H1 (cell line): ENCODE measurements at regions not wholly inside any gene's neighbourhood (a gene's known extent, or its start where the extent isn't known, plus 50 kb on each side); places are given as distances from the start of the nearest gene placed in this dataset.

ENCODE experiments used
- CTCF ChIA-PET: fragments of 300-600 bp; sonication (Branson Sonifier 250); formaldehyde crosslinking; loops from one replicate; lab custom pipeline; 2021; ENCODE audit not compliant: partially characterized antibody; lab: Charles Lee
- POLR2A ChIA-PET: fragments of 300-600 bp; sonication (Branson Sonifier 250); formaldehyde crosslinking; loops from one replicate; lab custom pipeline; 2021; ENCODE audit warnings: inconsistent platforms; ENCODE audit not compliant: partially characterized antibody; lab: Charles Lee
- DNase-seq, 2 experiments: peaks; one replicate each; pipeline versions ENCODE4 v3.0.0 to v3.0.0-alpha.2; 2010 to 2022; ENCODE audit warnings: low spot score in 2 of 2, low read depth in 1 of 2, mixed read lengths in 1 of 2
- FAIRE-seq: peaks from 2 replicates; lab custom pipeline; 2011; peaks lifted over from hg19 to GRCh38; lab: Jason Lieb, UNC
- H2AFZ ChIP-seq: 2 replicates; pipeline ENCODE4 v1.8.1; 2012; ENCODE audit warnings: low read length, inconsistent platforms
- H2AK5ac ChIP-seq: 2 replicates; pipeline ENCODE4 v1.6.1; 2013; ENCODE audit warnings: low read depth, low read length
- H2BK120ac ChIP-seq: replicated peaks from 2 replicates; pipeline ENCODE3; 2013; ENCODE audit warnings: low read depth, low read length, inconsistent platforms
- H2BK12ac ChIP-seq: 2 replicates; pipeline ENCODE4 v1.6.1; 2013; ENCODE audit warnings: low read depth, low read length
- H2BK15ac ChIP-seq: 2 replicates; pipeline ENCODE4 v1.6.1; 2013; ENCODE audit warnings: low read length
- H2BK20ac ChIP-seq: 2 replicates; pipeline ENCODE4 v1.6.1; 2013; ENCODE audit warnings: low read length
- H2BK5ac ChIP-seq: 2 replicates; pipeline ENCODE4 v1.6.1; 2013; ENCODE audit warnings: low read depth, low read length
- H3K14ac ChIP-seq: 2 replicates; pipeline ENCODE4 v1.6.1; 2013; ENCODE audit warnings: inconsistent platforms; ENCODE audit not compliant: insufficient read length
- H3K18ac ChIP-seq: 2 replicates; pipeline ENCODE4 v1.6.1; 2013; ENCODE audit warnings: low read length; ENCODE audit errors: extremely low read depth
- H3K23ac ChIP-seq: 2 replicates; pipeline ENCODE4 v1.6.1; 2013; ENCODE audit warnings: inconsistent platforms; ENCODE audit not compliant: insufficient read length
- H3K23me2 ChIP-seq: 2 replicates; pipeline ENCODE4 v1.6.1; 2013; ENCODE audit warnings: low read depth, low read length
- H3K27ac ChIP-seq: 2 replicates; pipeline ENCODE4 v1.6.1; 2011; ENCODE audit warnings: low read depth, low read length, inconsistent platforms
- H3K27me3 ChIP-seq, 4 experiments: replicated peaks in 1 of 4; 1 replicate in 1 of 4; 2 replicates in 3 of 4; pipeline versions ENCODE4 v1.6.1 to v1.8.1; 2011 to 2013; ENCODE audit warnings: low read length in 3 of 4, mild to moderate bottlenecking in 3 of 4, inconsistent platforms in 2 of 4, mixed read lengths in 2 of 4, moderate library complexity in 1 of 4; ENCODE audit not compliant: control insufficient read depth in 3 of 4, insufficient read depth in 3 of 4; ENCODE audit errors: extremely low read depth in 1 of 4
- H3K36me3 ChIP-seq, 4 experiments: 2 replicates each; pipeline versions ENCODE4 v1.6.1 to v1.8.1; 2011 to 2013; ENCODE audit warnings: mild to moderate bottlenecking in 4 of 4, low read length in 3 of 4, moderate library complexity in 2 of 4, control low read depth in 1 of 4, inconsistent platforms in 1 of 4; ENCODE audit not compliant: insufficient read depth in 4 of 4, control insufficient read depth in 2 of 4
- H3K4ac ChIP-seq: replicated peaks from 2 replicates; pipeline ENCODE3; 2013; ENCODE audit warnings: low read length, low read depth, mixed read lengths, inconsistent platforms; ENCODE audit not compliant: insufficient read length
- H3K4me1 ChIP-seq, 4 experiments: replicated peaks in 1 of 4; 1 replicate in 1 of 4; 2 replicates in 3 of 4; pipeline versions ENCODE4 v1.6.1 to v1.8.1; 2011 to 2013; ENCODE audit warnings: low read length in 3 of 4, inconsistent platforms in 2 of 4, mixed read lengths in 1 of 4; ENCODE audit not compliant: insufficient read depth in 4 of 4, control insufficient read depth in 3 of 4
- H3K4me2 ChIP-seq, 2 experiments: 2 replicates each; pipeline versions ENCODE4 v1.6.1 to v1.8.1; 2011 to 2013; ENCODE audit warnings: low read depth in 2 of 2, low read length in 2 of 2, control low read depth in 1 of 2, inconsistent platforms in 1 of 2, mild to moderate bottlenecking in 1 of 2; ENCODE audit not compliant: insufficient read depth in 1 of 2
- H3K4me3 ChIP-seq, 4 experiments: fragments of 200-600, 300-600 bp in 1 of 4; sonication (generic), shearing (Covaris generic), sonication (Bioruptor Twin) in 1 of 4; 2 replicates each; pipeline versions ENCODE4 v1.5.1 to v1.8.1; 2011 to 2016; ENCODE audit warnings: low read length in 4 of 4, low read depth in 3 of 4, control low read depth in 2 of 4, inconsistent platforms in 2 of 4, mild to moderate bottlenecking in 2 of 4, mixed read lengths in 1 of 4, moderate library complexity in 1 of 4; ENCODE audit not compliant: insufficient read depth in 2 of 4; ENCODE audit errors: extremely low read depth in 1 of 4
- H3K56ac ChIP-seq: replicated peaks from 2 replicates; pipeline ENCODE3; 2013; ENCODE audit warnings: low read depth, mild to moderate bottlenecking, mixed read lengths, low read length, inconsistent platforms; ENCODE audit not compliant: insufficient read length
- H3K79me1 ChIP-seq: 2 replicates; pipeline ENCODE4 v1.6.1; 2013; ENCODE audit warnings: low read depth, low read length, control low read depth
- H3K79me2 ChIP-seq, 2 experiments: 2 replicates each; pipeline versions ENCODE4 v1.6.1 to v1.8.1; 2012 to 2013; ENCODE audit warnings: low read length in 2 of 2, mild to moderate bottlenecking in 2 of 2, inconsistent platforms in 1 of 2; ENCODE audit not compliant: insufficient read depth in 2 of 2, control insufficient read depth in 1 of 2
- H3K9ac ChIP-seq, 4 experiments: replicated peaks in 1 of 4; 1 replicate in 1 of 4; 2 replicates in 3 of 4; pipeline versions ENCODE4 v1.6.1 to v1.8.1; 2011 to 2013; ENCODE audit warnings: low read depth in 3 of 4, low read length in 3 of 4, control low read depth in 2 of 4, mild to moderate bottlenecking in 2 of 4, moderate library complexity in 2 of 4, inconsistent platforms in 1 of 4; ENCODE audit errors: extremely low read depth in 1 of 4
- H3K9me3 ChIP-seq, 2 experiments: 2 replicates each; pipeline versions ENCODE4 v1.6.1 to v1.8.1; 2012 to 2013; ENCODE audit warnings: mild to moderate bottlenecking in 2 of 2, moderate library complexity in 2 of 2, control low read depth in 1 of 2, inconsistent platforms in 1 of 2, low read depth in 1 of 2, low read length in 1 of 2, mixed read lengths in 1 of 2; ENCODE audit not compliant: insufficient read depth in 2 of 2
- H4K20me1 ChIP-seq, 2 experiments: replicated peaks in 1 of 2; 2 replicates each; pipeline versions ENCODE3 to v1.8.1; 2011 to 2013; ENCODE audit warnings: inconsistent platforms in 2 of 2, low read length in 2 of 2, mild to moderate bottlenecking in 1 of 2; ENCODE audit not compliant: insufficient read depth in 2 of 2, control insufficient read depth in 1 of 2
- H4K5ac ChIP-seq: 2 replicates; pipeline ENCODE4 v1.6.1; 2013; ENCODE audit warnings: low read length, low read depth, mixed read lengths, inconsistent platforms; ENCODE audit not compliant: insufficient read length
- H4K8ac ChIP-seq: 2 replicates; pipeline ENCODE4 v1.8.0; 2013; ENCODE audit warnings: mild to moderate bottlenecking, moderate library complexity, low read length, inconsistent platforms; ENCODE audit not compliant: insufficient read depth; ENCODE audit errors: extremely low read depth
- H4K91ac ChIP-seq: replicated peaks from 2 replicates; pipeline ENCODE3; 2013; ENCODE audit warnings: low read length, mixed read lengths, inconsistent platforms; ENCODE audit not compliant: insufficient read length
- EP300 ChIP-seq, 2 experiments: IDR thresholded peaks; 1 replicate in 1 of 2; 2 replicates in 1 of 2; pipeline ENCODE4 v1.6.1; 2011 to 2012; ENCODE audit warnings: low read depth in 2 of 2, low read length in 2 of 2, mild to moderate bottlenecking in 2 of 2, borderline replicate concordance in 1 of 2, inconsistent platforms in 1 of 2, moderate library complexity in 1 of 2
- HDAC2 ChIP-seq, 2 experiments: fragments of 300-600 bp in 1 of 2; sonication (generic) in 1 of 2; IDR thresholded peaks; 2 replicates each; pipeline ENCODE4 v1.6.1; 2011 to 2012; ENCODE audit warnings: low read depth in 2 of 2, low read length in 2 of 2, mild to moderate bottlenecking in 2 of 2, moderate library complexity in 2 of 2, borderline replicate concordance in 1 of 2, inconsistent platforms in 1 of 2
- JUN ChIP-seq: IDR thresholded peaks from 2 replicates; pipeline ENCODE4 v1.6.1; 2011; ENCODE audit warnings: low read depth, mild to moderate bottlenecking, improper control_type of control experiment, low read length
- RAD21 ChIP-seq, 2 experiments: IDR thresholded peaks in 1 of 2; conservative IDR thresholded peaks in 1 of 2; 2 replicates each; pipeline ENCODE4 v1.6.1; 2011; ENCODE audit warnings: low read depth in 2 of 2, low read length in 2 of 2, improper control_type of control experiment in 1 of 2, inconsistent platforms in 1 of 2, mild to moderate bottlenecking in 1 of 2, moderate library complexity in 1 of 2
- SIN3A ChIP-seq, 2 experiments: IDR thresholded peaks in 1 of 2; conservative IDR thresholded peaks in 1 of 2; 2 replicates each; pipeline ENCODE4 v1.6.1; 2011 to 2012; ENCODE audit warnings: low read length in 2 of 2, improper control_type of control experiment in 1 of 2, low read depth in 1 of 2, mild to moderate bottlenecking in 1 of 2
- WGBS, 2 experiments: shearing (Covaris generic) in 1 of 2; methylation state at CpG; one replicate each; pipeline versions ENCODE4 v1.1.6 to v1.1.7; 2013 to 2015; ENCODE audit warnings: low lambda C conversion rate in 2 of 2, mixed read lengths in 2 of 2, inconsistent platforms in 1 of 2, low coverage in 1 of 2, missing lambda C conversion rate in 1 of 2; ENCODE audit not compliant: insufficient replicate concordance in 2 of 2, insufficient coverage in 1 of 2, insufficient read length in 1 of 2; ENCODE audit errors: extremely low coverage in 1 of 2, missing lambda C conversion rate in 1 of 2; 5-methylcytosine and 5-hydroxymethylcytosine counted together

- H3K4me1 ChIP-seq: no peaks in the 10 kb centered on the region; a peak in 1 of 7 replicates
- H3K4me3 ChIP-seq: no peak overlapping the region
- no peak for TF ChIP-seq EP300 (IDR thresholded peaks at IDR 0.05; ENCODE audit: borderline replicate concordance in 1 of 2, low read depth in 2 of 2, low read length in 2 of 2)
- TF ChIP-seq SIN3A (conservative IDR thresholded peaks at IDR 0.05 in 1 of 2, IDR thresholded peaks at IDR 0.05 in 1 of 2; ENCODE audit: low read depth in 1 of 2, low read length in 2 of 2): no peak
- TF ChIP-seq RAD21 (IDR thresholded peaks at IDR 0.05 in 1 of 2, conservative IDR thresholded peaks at IDR 0.05 in 1 of 2; ENCODE audit: low read depth in 2 of 2, low read length in 2 of 2): no peak
- TF ChIP-seq HDAC2 (IDR thresholded peaks at IDR 0.05; ENCODE audit: borderline replicate concordance in 1 of 2, low read depth in 2 of 2, low read length in 2 of 2): no peak
- TF ChIP-seq JUN: no peak
- FAIRE-seq (no peak), DNase-seq (no peak)
- no peaks in the 10 kb centered on the region for H3K36me3 ChIP-seq
- ChIA-PET CTCF (no interaction called here), POLR2A (no interaction called here)
- no peak overlapping the region for H3K4me2 ChIP-seq
- no peak overlapping the region for H4K5ac ChIP-seq
- H3K4ac ChIP-seq: no peak overlapping the region
- no peaks in the 10 kb centered on the region for H3K9me3 ChIP-seq
- no peaks in the 10 kb centered on the region for H4K20me1 ChIP-seq
- no peak overlapping the region for H2BK20ac ChIP-seq
- no peak overlapping the region for H3K23ac ChIP-seq
- no peak overlapping the region for H2AK5ac ChIP-seq
- no peaks in the 10 kb centered on the region for H3K79me2 ChIP-seq
- H4K8ac ChIP-seq: 0 out of 2 replicates have a peak overlapping the region, but pooled peaks have one; percentile 11
- no peak overlapping the region for H3K18ac ChIP-seq
- H4K91ac ChIP-seq: no peak overlapping the region
- H3K27me3 ChIP-seq: no peaks in the 10 kb centered on the region
- H3K14ac ChIP-seq: no peak overlapping the region
- 93% methylated on average over 8 of the region's 8 CpGs; no CpG with 5 or more reads in 1 of the 2 experiments for WGBS, 2 experiments
- H2BK5ac ChIP-seq: no peak overlapping the region
- H3K27ac ChIP-seq: no peak overlapping the region
- H2BK120ac ChIP-seq: no peak overlapping the region
- H3K56ac ChIP-seq: no peak overlapping the region
- H2AFZ ChIP-seq: peak overlapping the region; percentile 33
- no peaks in the 10 kb centered on the region for H3K79me1 ChIP-seq
- no peak overlapping the region for H2BK15ac ChIP-seq
- no peak overlapping the region for H3K9ac ChIP-seq
- no peak overlapping the region for H2BK12ac ChIP-seq
- no peaks in the 10 kb centered on the region for H3K23me2 ChIP-seq
Measured at GRCh38 chr5:106423109-106423897, 1247.4 kb downstream of the EFNA5 start.
